MG63 (cell line): ENCODE measurements at regions not wholly inside any gene's neighbourhood (a gene's known extent, or its start where the extent isn't known, plus 50 kb on each side); places are given as distances from the start of the nearest gene placed in this dataset.

Experiments
- DNase-seq: peaks from one replicate; pipeline ENCODE4 v3.0.0-alpha.2; 2020
- H3K27me3 ChIP-seq: fragments of 250-450 bp; sonication (Bioruptor Pico); 2 replicates; pipeline ENCODE4 v1.5.1; 2020; ENCODE audit warnings: mild to moderate bottlenecking, moderate library complexity
- H3K36me3 ChIP-seq: fragments of 250-450 bp; sonication (Bioruptor Pico); 2 replicates; pipeline ENCODE4 v1.5.1; 2020; ENCODE audit warnings: mild to moderate bottlenecking, moderate library complexity
- H3K4me3 ChIP-seq: fragments of 250-450 bp; sonication (Bioruptor Pico); 2 replicates; pipeline ENCODE4 v1.5.1; 2020; ENCODE audit warnings: mild to moderate bottlenecking, moderate library complexity
- H3K9me3 ChIP-seq: fragments of 250-450 bp; sonication (Bioruptor Pico); 2 replicates; pipeline ENCODE4 v1.5.1; 2020; ENCODE audit warnings: mild to moderate bottlenecking, moderate library complexity

GRCh38 chr13:68254151-68254550 lies 1024.0 kb upstream of the PCDH9 start:
- no peaks in the 10 kb centered on the region for H3K9me3 ChIP-seq
- no peaks in the 10 kb centered on the region for H3K36me3 ChIP-seq
- DNase-seq = no peak
- H3K27me3 ChIP-seq = no peaks in the 10 kb centered on the region
- H3K4me3 ChIP-seq = no peak overlapping the region

- Histone ChIP-seq H3K27me3 (no peaks in the 10 kb centered on the region), H3K36me3 (no peaks in the 10 kb centered on the region), H3K9me3 (no peaks in the 10 kb centered on the region), H3K4me3 (no peak overlapping the region)
- DNase-seq = no peak
Measured at GRCh38 chr13:68234274-68234673, 1004.1 kb upstream of the PCDH9 start.

- Histone ChIP-seq H3K27me3 (no peaks in the 10 kb centered on the region), H3K9me3 (no peaks in the 10 kb centered on the region), H3K36me3 (no peaks in the 10 kb centered on the region), H3K4me3 (no peak overlapping the region)
- DNase-seq = no peak
Measured at GRCh38 chr13:68232351-68233130, 1002.4 kb upstream of the PCDH9 start.

GRCh38 chr13:68214691-68215415 lies 984.7 kb upstream of the PCDH9 start:
- H3K9me3 ChIP-seq = no peaks in the 10 kb centered on the region
- no peaks in the 10 kb centered on the region for H3K36me3 ChIP-seq
- DNase-seq = no peak
- no peak overlapping the region for H3K4me3 ChIP-seq
- H3K27me3 ChIP-seq = no peaks in the 10 kb centered on the region

- Histone ChIP-seq H3K27me3 (no peaks in the 10 kb centered on the region), H3K4me3 (no peak overlapping the region), H3K36me3 (no peaks in the 10 kb centered on the region), H3K9me3 (no peaks in the 10 kb centered on the region)
- DNase-seq = no peak
Measured at GRCh38 chr13:68199271-68199670, 969.1 kb upstream of the PCDH9 start.

- no peaks in the 10 kb centered on the region for H3K36me3 ChIP-seq
- no peaks in the 10 kb centered on the region for H3K9me3 ChIP-seq
- no peaks in the 10 kb centered on the region for H3K27me3 ChIP-seq
- no peak overlapping the region for H3K4me3 ChIP-seq
- DNase-seq = peak; percentile 58
Measured at GRCh38 chr13:68190818-68191217, 960.7 kb upstream of the PCDH9 start.

- Histone ChIP-seq H3K27me3 (no peaks in the 10 kb centered on the region), H3K36me3 (no peaks in the 10 kb centered on the region), H3K4me3 (no peak overlapping the region), H3K9me3 (no peaks in the 10 kb centered on the region)
- no peak for DNase-seq
Measured at GRCh38 chr13:68185444-68186141, 955.5 kb upstream of the PCDH9 start.

- Histone ChIP-seq H3K36me3 (no peaks in the 10 kb centered on the region), H3K9me3 (no peaks in the 10 kb centered on the region), H3K4me3 (no peak overlapping the region), H3K27me3 (no peaks in the 10 kb centered on the region)
- no peak for DNase-seq
Measured at GRCh38 chr13:68176475-68176874, 946.3 kb upstream of the PCDH9 start.

GRCh38 chr13:68174893-68175292 lies 944.8 kb upstream of the PCDH9 start:
- DNase-seq = no peak
- Histone ChIP-seq H3K9me3 (no peaks in the 10 kb centered on the region), H3K4me3 (no peak overlapping the region), H3K27me3 (no peaks in the 10 kb centered on the region), H3K36me3 (no peaks in the 10 kb centered on the region)

- DNase-seq = no peak
- Histone ChIP-seq H3K9me3 (no peaks in the 10 kb centered on the region), H3K36me3 (no peaks in the 10 kb centered on the region), H3K4me3 (no peak overlapping the region), H3K27me3 (no peaks in the 10 kb centered on the region)
Measured at GRCh38 chr13:68173111-68173510, 943.0 kb upstream of the PCDH9 start.

- Histone ChIP-seq H3K9me3 (no peaks in the 10 kb centered on the region), H3K36me3 (no peaks in the 10 kb centered on the region), H3K4me3 (no peak overlapping the region), H3K27me3 (no peaks in the 10 kb centered on the region)
- DNase-seq = no peak
Measured at GRCh38 chr13:68170961-68171360, 940.8 kb upstream of the PCDH9 start.

GRCh38 chr13:68168448-68168847 lies 938.3 kb upstream of the PCDH9 start:
- Histone ChIP-seq H3K9me3 (no peaks in the 10 kb centered on the region), H3K36me3 (no peaks in the 10 kb centered on the region), H3K4me3 (no peak overlapping the region), H3K27me3 (no peaks in the 10 kb centered on the region)
- no peak for DNase-seq

- Histone ChIP-seq H3K9me3 (no peaks in the 10 kb centered on the region), H3K4me3 (no peak overlapping the region), H3K36me3 (no peaks in the 10 kb centered on the region), H3K27me3 (no peaks in the 10 kb centered on the region)
- DNase-seq = no peak
Measured at GRCh38 chr13:68160466-68160865, 930.3 kb upstream of the PCDH9 start.

- Histone ChIP-seq H3K4me3 (no peak overlapping the region), H3K36me3 (no peaks in the 10 kb centered on the region), H3K27me3 (no peaks in the 10 kb centered on the region), H3K9me3 (no peaks in the 10 kb centered on the region)
- DNase-seq = no peak
Measured at GRCh38 chr13:68152414-68152813, 922.3 kb upstream of the PCDH9 start.

GRCh38 chr13:68145852-68146251 lies 915.7 kb upstream of the PCDH9 start:
- Histone ChIP-seq H3K36me3 (no peaks in the 10 kb centered on the region), H3K9me3 (no peaks in the 10 kb centered on the region), H3K4me3 (no peak overlapping the region), H3K27me3 (no peaks in the 10 kb centered on the region)
- no peak for DNase-seq

- Histone ChIP-seq H3K9me3 (no peaks in the 10 kb centered on the region), H3K36me3 (no peaks in the 10 kb centered on the region), H3K4me3 (no peak overlapping the region), H3K27me3 (no peaks in the 10 kb centered on the region)
- DNase-seq = no peak
Measured at GRCh38 chr13:68128297-68128915, 898.3 kb upstream of the PCDH9 start.

GRCh38 chr13:68125087-68125480 lies 894.9 kb upstream of the PCDH9 start:
- Histone ChIP-seq H3K9me3 (no peaks in the 10 kb centered on the region), H3K4me3 (no peak overlapping the region), H3K36me3 (no peaks in the 10 kb centered on the region), H3K27me3 (no peaks in the 10 kb centered on the region)
- no peak for DNase-seq
